GM11168 (cell line): ENCODE measurements at regions not wholly inside any gene's neighbourhood (a gene's known extent, or its start where the extent isn't known, plus 50 kb on each side); places are given as distances from the start of the nearest gene placed in this dataset.
"Not testable (repeated sequence)": the region's sequence is repeated elsewhere in the genome, so short reads cannot be mapped to it uniquely, and the experiment has no call there.

Source experiments
- in situ Hi-C: fragments of 300-500 bp; cut with MboI; formaldehyde crosslinking; loops from one replicate; pipeline ENCODE4 v1.12.0; 2022; ENCODE audit warnings: low sequenced_read_pairs; ENCODE audit not compliant: unreplicated experiment

DNA sequence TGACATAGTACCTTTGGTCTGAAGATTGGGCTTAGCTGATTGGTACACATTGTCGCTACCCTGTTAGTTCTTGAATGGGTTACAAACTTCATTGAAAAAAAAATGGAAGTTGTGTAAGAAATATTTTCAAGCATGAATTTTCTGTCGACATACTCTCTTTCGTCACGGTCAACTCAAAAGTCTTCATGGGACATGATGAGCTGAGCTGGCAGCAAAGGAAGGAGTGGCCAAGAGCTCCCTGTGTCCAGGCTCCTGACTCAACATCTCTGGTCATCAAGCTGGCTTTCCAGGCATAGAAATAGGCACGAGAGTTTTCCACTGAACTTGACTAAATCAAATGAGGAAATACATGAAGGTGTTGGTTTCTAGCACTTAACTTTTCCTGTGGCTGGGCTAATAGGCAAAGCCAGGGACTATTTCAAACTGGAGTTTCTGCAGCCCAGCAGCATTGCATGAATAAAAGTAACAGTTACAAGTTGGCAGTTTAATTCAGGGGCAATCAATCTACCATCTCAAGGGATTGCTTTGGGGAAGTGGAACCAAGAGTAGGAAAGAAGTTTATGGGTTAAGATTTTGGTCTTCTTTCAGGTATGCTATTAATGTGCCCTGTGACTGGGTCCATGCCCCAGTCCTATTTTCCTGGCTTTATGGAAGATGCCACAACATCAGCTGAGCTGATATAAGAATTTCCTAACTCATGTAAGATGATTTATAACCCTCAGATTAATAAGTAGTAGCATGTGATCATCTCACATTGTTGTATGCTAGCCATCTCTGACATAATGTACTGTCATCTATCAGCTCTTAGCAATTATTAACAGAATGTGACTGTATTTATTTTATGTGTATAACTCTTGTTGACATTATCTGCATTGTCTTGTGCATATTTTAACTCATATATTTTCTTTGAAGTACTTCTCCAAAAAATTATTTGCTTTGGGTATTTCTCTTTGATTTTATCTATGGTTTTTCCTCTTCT lies 385.8 kb downstream of the DLEU7 start:
- in situ Hi-C loops = no loop called here

- in situ Hi-C loops = no loop called here
These were observed 384.4 kb downstream of the DLEU7 start for GRCh38 chr13:50459046-50459445.

DNA sequence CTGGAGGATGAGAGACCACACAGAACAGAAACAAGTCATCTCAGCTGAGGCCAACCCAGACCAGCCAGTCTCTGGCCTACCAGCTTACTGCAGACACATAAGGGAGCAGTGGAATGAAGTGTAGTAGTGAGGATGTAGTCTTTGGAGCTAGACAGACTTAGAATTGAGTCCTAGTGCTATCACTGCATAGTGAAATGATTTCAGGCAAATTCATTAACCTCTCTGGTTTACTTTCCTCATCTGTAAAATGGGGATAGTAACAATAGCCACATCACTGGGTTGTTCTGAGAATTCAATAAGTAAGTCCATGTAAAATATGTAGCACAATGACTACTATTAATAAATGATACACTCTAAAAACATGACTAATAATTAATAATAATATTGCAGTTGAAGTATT lies 383.8 kb downstream of the DLEU7 start:
- in situ Hi-C loops = no loop called here

- in situ Hi-C loops = no loop called here
These were observed 383.1 kb downstream of the DLEU7 start for GRCh38 chr13:50460358-50460757.

DNA sequence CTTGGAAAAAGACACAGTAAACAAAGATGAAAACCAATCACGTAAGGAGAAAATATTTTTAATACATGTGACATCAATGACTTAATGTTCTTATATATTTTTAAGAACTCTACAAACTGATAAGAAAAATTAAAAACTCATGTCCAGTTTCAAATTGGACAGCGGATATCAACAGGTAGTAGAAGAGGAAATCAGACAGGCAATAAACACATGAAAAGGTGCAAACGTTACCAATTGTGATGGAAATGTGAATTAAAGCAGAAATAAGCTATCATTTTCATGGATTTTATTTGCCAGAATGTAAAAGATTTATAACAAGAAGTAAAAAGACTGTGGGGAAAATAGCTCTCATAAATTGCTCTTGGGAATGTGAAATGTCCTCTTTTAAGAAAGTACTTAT lies 382.3 kb downstream of the DLEU7 start:
- in situ Hi-C loops = no loop called here

GRCh38 chr13:50463719-50464118 lies 379.8 kb downstream of the DLEU7 start:
- in situ Hi-C loops = no loop called here

DNA sequence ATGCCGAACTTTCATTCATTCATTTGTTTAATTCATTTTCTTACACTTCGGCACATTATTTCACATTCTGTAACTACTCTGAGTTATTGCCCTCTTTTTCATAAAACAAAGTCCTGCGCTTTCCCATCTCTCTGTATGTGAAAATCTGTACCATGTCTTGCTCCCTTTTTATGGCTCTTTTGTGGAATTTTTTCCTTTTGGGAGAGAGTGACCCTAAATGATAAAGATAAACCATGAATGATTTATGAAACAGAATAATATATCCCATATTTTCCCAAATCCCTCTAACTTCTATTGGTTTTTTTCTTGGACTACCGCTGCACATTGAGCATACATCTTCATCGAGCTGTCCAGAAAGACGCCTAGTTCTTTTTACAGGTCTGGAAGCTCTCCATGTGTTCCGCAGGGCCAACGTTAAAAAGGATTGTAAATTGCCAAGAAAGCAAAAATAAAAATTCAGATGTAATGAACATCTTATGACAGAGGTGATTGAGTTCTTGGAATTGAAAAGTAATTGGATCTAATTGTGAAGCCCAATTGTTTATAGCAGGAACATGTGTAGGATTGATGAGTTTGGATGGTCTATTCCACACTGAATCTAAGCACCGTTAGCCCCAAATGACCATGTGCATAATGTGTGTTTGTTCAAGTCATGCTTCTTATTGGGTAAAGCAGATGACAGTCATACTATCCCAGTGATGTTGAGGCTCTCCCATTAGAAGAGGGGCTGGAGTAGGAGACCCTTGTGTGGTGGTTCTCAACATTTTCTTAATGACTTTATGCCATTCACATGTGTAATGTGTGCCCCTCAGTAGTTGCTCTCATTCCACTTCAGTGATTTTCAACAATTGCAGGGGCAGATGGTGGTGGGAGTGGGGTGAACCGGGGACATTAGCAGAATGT lies 378.9 kb downstream of the DLEU7 start:
- in situ Hi-C loops = no loop called here

GRCh38 chr13:50466456-50466855 lies 377.0 kb downstream of the DLEU7 start:
- in situ Hi-C loops = no loop called here

- in situ Hi-C loops = no loop called here
These were observed 376.1 kb downstream of the DLEU7 start for GRCh38 chr13:50467156-50468110.

DNA sequence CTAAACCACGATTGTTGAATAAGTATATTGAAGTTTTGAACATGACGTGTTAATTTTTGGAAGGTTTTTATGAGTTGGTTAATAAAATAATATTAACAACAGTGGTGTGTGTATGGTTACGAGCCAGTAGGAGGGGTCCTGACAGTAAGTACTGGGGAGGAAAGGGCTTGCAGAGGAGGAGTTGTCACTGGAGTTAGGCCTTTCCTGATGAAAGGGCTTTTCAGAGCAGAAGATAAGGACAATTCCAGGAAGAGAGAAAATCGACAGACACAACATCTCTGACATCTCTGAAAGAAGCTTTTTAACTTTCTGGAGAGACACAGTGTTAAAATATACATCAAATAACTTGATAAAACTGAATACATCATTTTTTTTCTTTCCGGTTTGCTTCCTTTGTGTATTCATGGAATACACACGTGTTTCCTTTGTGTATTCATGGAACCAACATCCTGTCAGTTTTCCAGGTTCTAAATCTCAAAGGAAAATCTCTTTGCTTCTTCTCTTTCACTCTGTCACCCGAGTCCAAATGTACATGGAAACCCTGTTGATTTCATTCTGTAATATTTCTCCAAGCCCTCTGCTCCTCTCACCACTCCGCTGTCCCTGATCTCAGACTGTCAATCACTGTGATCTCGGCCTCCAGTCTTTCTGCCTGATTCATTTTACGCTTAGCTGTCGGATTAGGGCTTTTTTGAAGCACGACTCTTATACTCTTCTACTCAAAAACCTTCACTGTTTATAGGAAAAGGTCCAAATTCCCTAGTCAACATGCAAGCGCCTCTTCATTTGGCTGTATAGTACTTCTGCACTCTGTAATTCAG lies 374.4 kb downstream of the DLEU7 start:
- in situ Hi-C loops = no loop called here

GRCh38 chr13:50473050-50473449 lies 370.4 kb downstream of the DLEU7 start:
- in situ Hi-C loops = not testable (repeated sequence)

DNA sequence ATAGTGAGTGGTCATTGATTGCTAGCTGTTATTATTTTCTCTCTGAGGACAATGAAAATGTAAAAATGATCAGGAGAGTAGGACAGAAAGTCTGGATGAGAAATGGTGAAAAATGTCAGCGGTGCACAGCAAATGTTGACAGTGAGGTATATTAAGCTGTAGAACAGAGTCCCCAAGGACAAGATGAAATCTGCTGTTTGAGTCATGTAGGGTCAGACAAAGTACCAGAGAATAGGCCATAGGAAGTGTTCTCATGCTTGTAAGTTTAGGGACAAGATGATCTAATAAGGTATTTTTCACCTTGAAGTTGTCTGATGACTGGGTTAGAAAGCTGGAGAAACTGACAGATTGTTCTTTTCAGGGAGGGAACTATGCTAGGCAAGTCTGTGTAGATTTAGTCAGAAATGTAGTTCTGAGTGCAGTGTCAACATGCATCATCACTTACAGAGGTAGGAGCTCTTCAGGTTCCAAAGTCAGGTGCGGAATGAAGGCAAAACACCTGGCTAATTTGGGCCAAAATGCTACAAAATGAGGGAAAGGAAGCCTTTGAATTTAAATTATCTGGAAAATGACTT lies 369.3 kb downstream of the DLEU7 start:
- in situ Hi-C loops = no loop called here

GRCh38 chr13:50476577-50477285 lies 366.8 kb downstream of the DLEU7 start:
- in situ Hi-C loops = no loop called here

- in situ Hi-C loops = no loop called here
These were observed 361.6 kb downstream of the DLEU7 start for GRCh38 chr13:50481936-50482335.

GRCh38 chr13:50483416-50483815 lies 360.1 kb downstream of the DLEU7 start:
- in situ Hi-C loops = no loop called here

GRCh38 chr13:50484472-50485113 lies 358.9 kb downstream of the DLEU7 start:
- in situ Hi-C loops = no loop called here
